ENCODE measurements at regions not wholly inside any gene's neighbourhood (a gene's known extent, or its start where the extent isn't known, plus 50 kb on each side); places are given as distances from the start of the nearest gene placed in this dataset.
"Not testable (repeated sequence)": the region's sequence is repeated elsewhere in the genome, so short reads cannot be mapped to it uniquely, and the experiment has no call there.

- WGBS, 2 donors = 73 to 80% methylated on average over 20 of the region's 20 CpGs
- Histone ChIP-seq H3K27me3 (no peaks in the 10 kb centered on the region), H3K9me3 (no peaks in the 10 kb centered on the region), H3K4me1 (no peaks in the 10 kb centered on the region), H3K4me3 (no peak overlapping the region), H3K27ac (no peak overlapping the region), H3K36me3 (no peaks in the 10 kb centered on the region)
- no peak for ATAC-seq (ENCODE audit: low FRiP score in 2 of 2)
- DNase-seq = no peak
- no peak for TF ChIP-seq EP300 (IDR thresholded peaks at IDR 0.05)
Measured at GRCh38 chr7:156576216-156577058, 64.1 kb upstream of the RNF32 start.

- H3K9me3 ChIP-seq = peaks cover 0 to 6% (median 0%) of the 10 kb centered on the region in 4 donors
- WGBS, 2 donors = 94 to 97% methylated on average over 1 of the region's 1 CpG
- H3K36me3 ChIP-seq = no peaks in the 10 kb centered on the region
- H3K27me3 ChIP-seq = no peaks in the 10 kb centered on the region
- H3K4me3 ChIP-seq = no peak overlapping the region
- TF ChIP-seq POLR2AphosphoS5 (IDR thresholded peaks at IDR 0.05) (no peak), EP300 (IDR thresholded peaks at IDR 0.05) (no peak), POLR2A (IDR thresholded peaks at IDR 0.05) (no peak)
- TF ChIP-seq, protein P1, sequence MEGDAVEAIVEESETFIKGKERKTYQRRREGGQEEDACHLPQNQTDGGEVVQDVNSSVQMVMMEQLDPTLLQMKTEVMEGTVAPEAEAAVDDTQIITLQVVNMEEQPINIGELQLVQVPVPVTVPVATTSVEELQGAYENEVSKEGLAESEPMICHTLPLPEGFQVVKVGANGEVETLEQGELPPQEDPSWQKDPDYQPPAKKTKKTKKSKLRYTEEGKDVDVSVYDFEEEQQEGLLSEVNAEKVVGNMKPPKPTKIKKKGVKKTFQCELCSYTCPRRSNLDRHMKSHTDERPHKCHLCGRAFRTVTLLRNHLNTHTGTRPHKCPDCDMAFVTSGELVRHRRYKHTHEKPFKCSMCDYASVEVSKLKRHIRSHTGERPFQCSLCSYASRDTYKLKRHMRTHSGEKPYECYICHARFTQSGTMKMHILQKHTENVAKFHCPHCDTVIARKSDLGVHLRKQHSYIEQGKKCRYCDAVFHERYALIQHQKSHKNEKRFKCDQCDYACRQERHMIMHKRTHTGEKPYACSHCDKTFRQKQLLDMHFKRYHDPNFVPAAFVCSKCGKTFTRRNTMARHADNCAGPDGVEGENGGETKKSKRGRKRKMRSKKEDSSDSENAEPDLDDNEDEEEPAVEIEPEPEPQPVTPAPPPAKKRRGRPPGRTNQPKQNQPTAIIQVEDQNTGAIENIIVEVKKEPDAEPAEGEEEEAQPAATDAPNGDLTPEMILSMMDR (IDR thresholded peaks at IDR 0.05) = no peak
- H3K27ac ChIP-seq = no peak overlapping the region
- DNase-seq (no peak), ATAC-seq (ENCODE audit: low FRiP score in 2 of 2) (no peak)
- no peaks in the 10 kb centered on the region for H3K4me1 ChIP-seq
Measured at GRCh38 chr7:156568258-156568657, 72.3 kb upstream of the RNF32 start.

- Histone ChIP-seq H3K9me3 (peaks cover 0 to 6% (median 0%) of the 10 kb centered on the region in 4 donors), H3K27me3 (no peaks in the 10 kb centered on the region), H3K4me3 (no peak overlapping the region), H3K4me1 (no peaks in the 10 kb centered on the region), H3K27ac (no peak overlapping the region), H3K36me3 (no peaks in the 10 kb centered on the region)
- WGBS, 2 donors = 81 to 91% methylated on average over 8 of the region's 8 CpGs
- ATAC-seq (ENCODE audit: low FRiP score in 2 of 2) (no peak), DNase-seq (no peak)
- TF ChIP-seq, protein P1 (IDR thresholded peaks at IDR 0.05) = no peak
- no peak for TF ChIP-seq POLR2A (IDR thresholded peaks at IDR 0.05)
- TF ChIP-seq POLR2AphosphoS5 (IDR thresholded peaks at IDR 0.05) = no peak
- TF ChIP-seq EP300 (IDR thresholded peaks at IDR 0.05) = no peak
Measured at GRCh38 chr7:156566812-156567549, 73.6 kb upstream of the RNF32 start.

GRCh38 chr7:156565002-156565401, 75.6 kb upstream of the RNF32 start:
- not testable (repeated sequence) for H3K27ac ChIP-seq; H3K4me1 ChIP-seq; ATAC-seq (ENCODE audit: low FRiP score in 2 of 2); H3K36me3 ChIP-seq; H3K27me3 ChIP-seq; H3K9me3 ChIP-seq; H3K4me3 ChIP-seq; DNase-seq
- WGBS, 2 donors = 80 to 89% methylated on average over 1 of the region's 1 CpG

- H3K4me3 ChIP-seq = no peak overlapping the region
- H3K36me3 ChIP-seq = no peaks in the 10 kb centered on the region
- H3K9me3 ChIP-seq = peaks cover 0 to 6% (median 0%) of the 10 kb centered on the region in 4 donors
- H3K27ac ChIP-seq = no peak overlapping the region
- H3K4me1 ChIP-seq = no peaks in the 10 kb centered on the region
- DNase-seq = no peak
- no peak for ATAC-seq (ENCODE audit: low FRiP score in 2 of 2)
- no peaks in the 10 kb centered on the region for H3K27me3 ChIP-seq
- 43 to 60% methylated on average over 6 of the region's 6 CpGs for WGBS, 2 donors
- no peak for TF ChIP-seq POLR2AphosphoS5 (IDR thresholded peaks at IDR 0.05)
- no peak for TF ChIP-seq EP300 (IDR thresholded peaks at IDR 0.05)
- TF ChIP-seq POLR2A (IDR thresholded peaks at IDR 0.05) = no peak
- TF ChIP-seq, protein P1 (IDR thresholded peaks at IDR 0.05) = no peak
Measured at GRCh38 chr7:156560696-156561095, 79.9 kb upstream of the RNF32 start.

Data from upper lobe of left lung (tissue), 6 donors.